HG03095 (cell line): ENCODE measurements at regions not wholly inside any gene's neighbourhood (a gene's known extent, or its start where the extent isn't known, plus 50 kb on each side); places are given as distances from the start of the nearest gene placed in this dataset.
"Not testable (repeated sequence)": the region's sequence is repeated elsewhere in the genome, so short reads cannot be mapped to it uniquely, and the experiment has no call there.

Experiments used
- ATAC-seq: cut with Tn5 transposase; IDR thresholded peaks from one replicate; pipeline ENCODE4 v1.9.1; 2021; ENCODE audit warnings: moderate library complexity; ENCODE audit not compliant: unreplicated experiment

- no peak for ATAC-seq
These were observed 244.7 kb upstream of the WSB1 start for GRCh38 chr17:27049104-27049784.

GRCh38 chr17:27065588-27065987 is 228.3 kb upstream of the WSB1 start:
- ATAC-seq, result no peak

- no peak for ATAC-seq
These were observed 227.6 kb upstream of the WSB1 start for GRCh38 chr17:27066315-27066714.

- ATAC-seq, result no peak
These were observed 223.9 kb upstream of the WSB1 start for GRCh38 chr17:27069842-27070508.

- no peak for ATAC-seq
These were observed 223.1 kb upstream of the WSB1 start for GRCh38 chr17:27070836-27071235.

GRCh38 chr17:27072885-27073284 is 221.0 kb upstream of the WSB1 start:
- ATAC-seq, result no peak

- no peak for ATAC-seq
These were observed 217.1 kb upstream of the WSB1 start for GRCh38 chr17:27076814-27077213.

- ATAC-seq, result no peak
These were observed 215.6 kb upstream of the WSB1 start for GRCh38 chr17:27078296-27078695.

GRCh38 chr17:27079660-27080059 is 214.3 kb upstream of the WSB1 start:
- ATAC-seq, result no peak

- ATAC-seq, result no peak
These were observed 212.8 kb upstream of the WSB1 start for GRCh38 chr17:27081002-27081638.

GRCh38 chr17:27082023-27082774 is 211.7 kb upstream of the WSB1 start:
- ATAC-seq, result no peak

GRCh38 chr17:27082775-27083154 is 211.1 kb upstream of the WSB1 start:
- ATAC-seq, result no peak

- ATAC-seq, result no peak
These were observed 210.3 kb upstream of the WSB1 start for GRCh38 chr17:27083408-27084185.

GRCh38 chr17:27085517-27085916 is 208.4 kb upstream of the WSB1 start:
- no peak for ATAC-seq

- ATAC-seq, result no peak
These were observed 207.4 kb upstream of the WSB1 start for GRCh38 chr17:27086526-27086925.

GRCh38 chr17:27087935-27088766 is 205.8 kb upstream of the WSB1 start:
- ATAC-seq, result no peak

- no peak for ATAC-seq
These were observed 205.2 kb upstream of the WSB1 start for GRCh38 chr17:27088767-27089078.

GRCh38 chr17:27089079-27089928 is 204.6 kb upstream of the WSB1 start:
- not testable (repeated sequence) for ATAC-seq

- no peak for ATAC-seq
These were observed 204.0 kb upstream of the WSB1 start for GRCh38 chr17:27089929-27090247.
